ENCODE measurements at regions not wholly inside any gene's neighbourhood (a gene's known extent, or its start where the extent isn't known, plus 50 kb on each side); places are given as distances from the start of the nearest gene placed in this dataset.

GRCh38 chr17:72429066-72429638 lies 308.3 kb downstream of the SOX9 start:
- Mint-ChIP-seq H3K27me3 (ENCODE audit: low read depth) (no peaks in the 10 kb centered on the region), H3K9me3 (ENCODE audit: insufficient read depth) (no peaks in the 10 kb centered on the region), H3K4me1 (ENCODE audit: low read depth) (no peaks in the 10 kb centered on the region), H3K27ac (no peak overlapping the region), H3K36me3 (ENCODE audit: low read depth) (no peaks in the 10 kb centered on the region), H3K4me3 (no peak overlapping the region)
- ATAC-seq: no peak
- ChIA-PET POLR2A (no interaction called here), CTCF (no interaction called here)
- DNase-seq: no peak

- no peaks in the 10 kb centered on the region for H3K36me3 Mint-ChIP-seq (ENCODE audit: low read depth)
- H3K27me3 Mint-ChIP-seq (ENCODE audit: low read depth): no peaks in the 10 kb centered on the region
- H3K4me1 Mint-ChIP-seq (ENCODE audit: low read depth): no peaks in the 10 kb centered on the region
- POLR2A ChIA-PET: no interaction called here
- no peak for ATAC-seq
- CTCF ChIA-PET: no interaction called here
- H3K9me3 Mint-ChIP-seq (ENCODE audit: insufficient read depth): no peaks in the 10 kb centered on the region
- DNase-seq: no peak
- H3K4me3 Mint-ChIP-seq: no peak overlapping the region
- H3K27ac Mint-ChIP-seq: no peak overlapping the region
Measured at GRCh38 chr17:72430611-72431432, 310.0 kb downstream of the SOX9 start.

GRCh38 chr17:72432143-72432621 lies 311.4 kb downstream of the SOX9 start:
- Mint-ChIP-seq H3K4me1 (ENCODE audit: low read depth) (no peaks in the 10 kb centered on the region), H3K4me3 (no peak overlapping the region), H3K27ac (no peak overlapping the region), H3K9me3 (ENCODE audit: insufficient read depth) (no peaks in the 10 kb centered on the region), H3K36me3 (ENCODE audit: low read depth) (no peaks in the 10 kb centered on the region), H3K27me3 (ENCODE audit: low read depth) (no peaks in the 10 kb centered on the region)
- no peak for DNase-seq
- ATAC-seq: no peak
- POLR2A ChIA-PET: no interaction called here
- CTCF ChIA-PET: no interaction called here

GRCh38 chr17:72432881-72433280 lies 312.1 kb downstream of the SOX9 start:
- Mint-ChIP-seq H3K27me3 (ENCODE audit: low read depth) (no peaks in the 10 kb centered on the region), H3K9me3 (ENCODE audit: insufficient read depth) (no peaks in the 10 kb centered on the region), H3K4me1 (ENCODE audit: low read depth) (no peaks in the 10 kb centered on the region), H3K4me3 (no peak overlapping the region), H3K36me3 (ENCODE audit: low read depth) (no peaks in the 10 kb centered on the region), H3K27ac (no peak overlapping the region)
- POLR2A ChIA-PET: no interaction called here
- DNase-seq (no peak), ATAC-seq (no peak)
- CTCF ChIA-PET: no interaction called here

DNA sequence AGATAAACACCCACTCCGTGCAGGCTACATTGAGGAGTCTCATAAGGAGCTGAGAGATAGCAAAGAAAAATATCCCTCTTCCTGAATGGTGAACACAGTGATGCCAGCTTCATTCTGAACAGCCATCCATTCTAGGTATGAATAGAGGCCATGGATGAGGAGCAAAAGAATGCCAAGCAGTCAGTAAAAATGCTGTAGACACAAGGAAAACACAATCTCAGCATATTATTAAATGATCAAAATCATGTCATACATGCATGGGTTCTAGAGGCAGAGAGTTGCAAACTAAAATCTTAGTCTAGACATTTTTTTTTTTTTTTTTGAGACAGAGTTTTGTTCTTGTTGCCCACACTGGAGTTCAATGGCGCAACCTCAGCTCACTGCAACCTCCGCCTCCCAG lies 313.0 kb downstream of the SOX9 start:
- no peaks in the 10 kb centered on the region for H3K27me3 Mint-ChIP-seq (ENCODE audit: low read depth)
- no peak overlapping the region for H3K4me3 Mint-ChIP-seq
- DNase-seq (no peak), ATAC-seq (no peak)
- no peaks in the 10 kb centered on the region for H3K4me1 Mint-ChIP-seq (ENCODE audit: low read depth)
- H3K27ac Mint-ChIP-seq: no peak overlapping the region
- no peaks in the 10 kb centered on the region for H3K36me3 Mint-ChIP-seq (ENCODE audit: low read depth)
- no peaks in the 10 kb centered on the region for H3K9me3 Mint-ChIP-seq (ENCODE audit: insufficient read depth)
- POLR2A ChIA-PET: no interaction called here
- CTCF ChIA-PET: no interaction called here

GRCh38 chr17:72434581-72434980 lies 313.8 kb downstream of the SOX9 start:
- ATAC-seq (no peak), DNase-seq (no peak)
- no peaks in the 10 kb centered on the region for H3K27me3 Mint-ChIP-seq (ENCODE audit: low read depth)
- no peaks in the 10 kb centered on the region for H3K36me3 Mint-ChIP-seq (ENCODE audit: low read depth)
- no peak overlapping the region for H3K27ac Mint-ChIP-seq
- H3K9me3 Mint-ChIP-seq (ENCODE audit: insufficient read depth): no peaks in the 10 kb centered on the region
- CTCF ChIA-PET: no interaction called here
- no peaks in the 10 kb centered on the region for H3K4me1 Mint-ChIP-seq (ENCODE audit: low read depth)
- no peak overlapping the region for H3K4me3 Mint-ChIP-seq
- POLR2A ChIA-PET: no interaction called here

- Mint-ChIP-seq H3K9me3 (ENCODE audit: insufficient read depth) (no peaks in the 10 kb centered on the region), H3K4me3 (no peak overlapping the region), H3K4me1 (ENCODE audit: low read depth) (no peaks in the 10 kb centered on the region), H3K36me3 (ENCODE audit: low read depth) (no peaks in the 10 kb centered on the region), H3K27me3 (ENCODE audit: low read depth) (no peaks in the 10 kb centered on the region), H3K27ac (no peak overlapping the region)
- CTCF ChIA-PET: no interaction called here
- ATAC-seq (no peak), DNase-seq (no peak)
- POLR2A ChIA-PET: interaction anchor here (0.8 kb wide), 1 partner anchor 1014 kb away, joined by 3 read pairs; no protein-coding TSS in a partner anchor
Measured at GRCh38 chr17:72434991-72435618, 314.3 kb downstream of the SOX9 start.

DNA sequence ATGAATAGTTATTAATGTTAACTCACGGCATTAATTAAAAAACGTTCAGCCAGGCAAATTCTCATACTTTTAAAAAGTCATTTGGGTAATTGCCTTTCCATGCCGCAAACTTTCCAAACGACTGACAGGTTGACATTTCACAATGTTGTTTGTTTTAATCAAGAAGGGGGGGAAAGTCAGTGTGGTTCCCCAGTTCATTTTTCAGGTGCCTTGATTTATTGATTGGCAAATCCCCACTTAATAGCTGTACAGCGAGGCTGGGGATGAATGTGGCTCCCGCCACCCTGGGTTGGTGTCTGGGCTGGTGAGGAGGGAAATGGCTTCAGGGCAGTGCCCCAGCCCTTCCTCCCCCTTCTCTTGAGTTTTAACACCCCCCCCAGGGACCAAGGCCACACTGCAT lies 318.0 kb downstream of the SOX9 start:
- no peak for ATAC-seq
- ChIA-PET POLR2A (no interaction called here), CTCF (no interaction called here)
- Mint-ChIP-seq H3K36me3 (ENCODE audit: low read depth) (no peaks in the 10 kb centered on the region), H3K4me1 (ENCODE audit: low read depth) (no peaks in the 10 kb centered on the region), H3K27ac (no peak overlapping the region), H3K27me3 (ENCODE audit: low read depth) (no peaks in the 10 kb centered on the region), H3K4me3 (no peak overlapping the region), H3K9me3 (ENCODE audit: insufficient read depth) (no peaks in the 10 kb centered on the region)
- no peak for DNase-seq

- Mint-ChIP-seq H3K9me3 (ENCODE audit: insufficient read depth) (no peaks in the 10 kb centered on the region), H3K4me1 (ENCODE audit: low read depth) (no peaks in the 10 kb centered on the region), H3K27me3 (ENCODE audit: low read depth) (no peaks in the 10 kb centered on the region), H3K36me3 (ENCODE audit: low read depth) (no peaks in the 10 kb centered on the region), H3K4me3 (no peak overlapping the region), H3K27ac (no peak overlapping the region)
- POLR2A ChIA-PET: no interaction called here
- DNase-seq (no peak), ATAC-seq (no peak)
- CTCF ChIA-PET: no interaction called here
Measured at GRCh38 chr17:72439893-72440502, 319.2 kb downstream of the SOX9 start.

- no peak for DNase-seq
- Mint-ChIP-seq H3K36me3 (ENCODE audit: low read depth) (no peaks in the 10 kb centered on the region), H3K9me3 (ENCODE audit: insufficient read depth) (no peaks in the 10 kb centered on the region), H3K4me3 (no peak overlapping the region), H3K4me1 (ENCODE audit: low read depth) (no peaks in the 10 kb centered on the region), H3K27me3 (ENCODE audit: low read depth) (no peaks in the 10 kb centered on the region), H3K27ac (no peak overlapping the region)
- ATAC-seq: no peak
- ChIA-PET POLR2A (no interaction called here), CTCF (no interaction called here)
Measured at GRCh38 chr17:72440961-72441360, 320.1 kb downstream of the SOX9 start.

DNA sequence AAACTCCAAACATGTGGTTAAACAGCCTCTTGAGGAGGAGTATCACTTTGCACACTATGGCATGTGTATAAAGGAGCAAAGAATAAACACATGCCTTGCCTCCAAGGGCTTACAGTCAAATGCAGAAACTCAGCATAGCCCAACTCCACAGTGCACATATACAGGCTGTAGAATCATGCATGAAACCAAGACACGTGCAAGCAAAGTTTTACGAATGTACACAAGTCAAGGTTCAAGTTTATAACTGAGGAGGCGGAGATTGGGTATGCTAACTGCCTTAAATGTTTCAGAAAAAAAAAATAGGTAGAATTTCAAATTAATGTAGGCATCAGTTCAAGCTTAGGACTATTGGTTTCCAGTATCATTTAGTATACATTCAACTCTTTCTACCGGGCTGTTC lies 321.1 kb downstream of the SOX9 start:
- H3K4me1 Mint-ChIP-seq (ENCODE audit: low read depth): no peaks in the 10 kb centered on the region
- POLR2A ChIA-PET: no interaction called here
- no peaks in the 10 kb centered on the region for H3K27me3 Mint-ChIP-seq (ENCODE audit: low read depth)

GRCh38 chr17:72444517-72445054 lies 323.8 kb downstream of the SOX9 start:
- ATAC-seq (no peak), DNase-seq (no peak)
- ChIA-PET POLR2A (no interaction called here), CTCF (no interaction called here)
- H3K36me3 Mint-ChIP-seq (ENCODE audit: low read depth): no peaks in the 10 kb centered on the region
- no peak overlapping the region for H3K4me3 Mint-ChIP-seq
- H3K27ac Mint-ChIP-seq: no peak overlapping the region
- H3K4me1 Mint-ChIP-seq (ENCODE audit: low read depth): no peaks in the 10 kb centered on the region
- H3K9me3 Mint-ChIP-seq (ENCODE audit: insufficient read depth): no peaks in the 10 kb centered on the region
- no peaks in the 10 kb centered on the region for H3K27me3 Mint-ChIP-seq (ENCODE audit: low read depth)

More for the DNA sequence above, 321.1 kb downstream of the SOX9 start:
- Mint-ChIP-seq H3K4me3 (no peak overlapping the region), H3K9me3 (ENCODE audit: insufficient read depth) (no peaks in the 10 kb centered on the region), H3K27ac (no peak overlapping the region), H3K36me3 (ENCODE audit: low read depth) (no peaks in the 10 kb centered on the region)
- DNase-seq (no peak), ATAC-seq (no peak)
- CTCF ChIA-PET: no interaction called here
